Activated CD8-positive, alpha-beta memory T cell treated with anti-CD3 and anti-CD28 coated beads for 1 hour (primary cell): ENCODE measurements at regions not wholly inside any gene's neighbourhood (a gene's known extent, or its start where the extent isn't known, plus 50 kb on each side); places are given as distances from the start of the nearest gene placed in this dataset.
"Not testable (repeated sequence)": the region's sequence is repeated elsewhere in the genome, so short reads cannot be mapped to it uniquely, and the experiment has no call there.

Source experiments
- DNase-seq, 2 donors: peaks; one replicate each; pipeline ENCODE4 v3.0.0-alpha.2; 2020; ENCODE audit warnings: low read depth in 1 of 2; ENCODE audit errors: extremely low read depth in 1 of 2

DNA sequence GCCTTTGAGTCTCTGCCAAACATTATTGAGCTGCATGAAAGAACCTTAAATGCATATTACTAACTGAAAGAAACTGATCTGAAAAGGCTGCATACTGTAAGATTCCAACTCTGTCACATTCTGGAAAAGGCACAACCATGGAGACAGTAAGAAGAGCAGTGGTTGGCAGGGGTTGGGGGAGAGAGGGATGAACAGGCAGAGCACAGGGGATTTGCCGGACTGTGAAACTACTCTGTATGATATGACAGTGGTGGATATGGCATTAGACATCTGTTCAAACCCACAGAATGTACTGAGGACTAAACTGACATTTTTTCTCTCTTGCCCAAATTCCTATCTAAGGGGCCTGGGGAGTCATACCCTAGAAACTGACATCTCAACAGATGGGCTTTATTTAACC is 138.4 kb downstream of the KCNJ12 start:
- not testable (repeated sequence) for DNase-seq

DNA sequence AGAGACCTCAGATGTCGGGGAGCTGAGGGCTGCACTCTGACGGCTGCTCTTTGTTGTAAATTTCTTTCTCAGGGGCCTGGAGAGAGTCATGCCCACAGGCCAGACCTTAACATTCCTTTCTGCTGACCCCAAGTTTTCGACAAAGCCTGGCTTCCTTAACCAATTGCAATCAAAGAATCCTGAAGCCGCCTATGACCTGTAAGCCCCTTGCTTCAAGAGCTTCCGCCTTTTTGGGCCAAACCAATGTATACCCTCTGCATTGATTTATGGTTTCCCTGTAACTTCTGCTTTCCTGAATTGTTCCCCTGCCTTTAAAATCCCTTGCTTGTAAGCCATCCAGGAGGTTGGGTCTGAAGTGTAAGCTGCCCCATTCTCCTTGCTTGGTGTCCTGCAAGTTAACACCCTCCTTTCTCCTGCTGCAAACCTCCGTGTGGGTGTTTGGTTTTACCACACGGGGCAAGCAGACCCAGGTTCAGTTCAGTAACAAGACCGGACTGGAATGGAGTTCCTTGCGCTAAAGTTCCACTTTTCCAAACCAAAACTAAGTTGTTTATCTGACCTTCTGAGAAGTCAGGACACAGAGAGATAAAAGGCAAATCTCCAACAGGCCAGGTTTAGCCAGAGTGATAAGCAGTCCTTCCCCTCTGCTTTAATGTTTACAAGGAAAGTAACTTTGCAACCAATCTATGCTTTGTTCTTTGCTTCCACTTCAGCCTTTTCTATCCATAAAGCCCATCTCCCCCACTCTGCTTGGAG is 141.6 kb downstream of the KCNJ12 start:
- no peak for DNase-seq

DNA sequence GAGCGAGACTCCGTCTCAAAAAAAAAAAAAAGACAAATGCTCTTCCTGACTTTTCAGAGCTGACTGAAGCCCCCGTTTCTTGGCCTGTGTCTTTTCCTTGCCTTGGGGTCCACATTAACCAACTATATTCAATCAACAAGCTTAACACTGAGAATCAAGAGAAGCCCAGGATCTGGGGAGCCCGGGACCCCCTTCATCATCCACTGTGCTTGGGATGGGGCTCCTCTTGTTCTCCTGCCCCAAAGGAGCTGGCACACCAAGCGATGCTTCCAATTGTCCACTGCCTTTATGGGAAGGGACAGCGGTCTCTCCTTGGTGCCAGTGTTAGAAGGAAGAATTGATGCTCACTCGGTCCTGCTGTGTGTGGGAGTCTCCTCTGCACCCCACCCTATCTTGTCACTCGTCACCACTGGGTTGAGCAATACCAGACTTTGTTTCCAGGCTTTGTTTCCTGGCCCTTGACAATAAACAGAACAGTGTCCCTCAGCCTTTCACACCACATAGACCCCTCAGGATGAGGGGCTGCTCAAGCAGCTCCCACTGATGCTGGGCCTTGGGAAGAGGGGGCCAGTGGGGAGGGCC is 146.7 kb downstream of the KCNJ12 start:
- DNase-seq: no peak

DNA sequence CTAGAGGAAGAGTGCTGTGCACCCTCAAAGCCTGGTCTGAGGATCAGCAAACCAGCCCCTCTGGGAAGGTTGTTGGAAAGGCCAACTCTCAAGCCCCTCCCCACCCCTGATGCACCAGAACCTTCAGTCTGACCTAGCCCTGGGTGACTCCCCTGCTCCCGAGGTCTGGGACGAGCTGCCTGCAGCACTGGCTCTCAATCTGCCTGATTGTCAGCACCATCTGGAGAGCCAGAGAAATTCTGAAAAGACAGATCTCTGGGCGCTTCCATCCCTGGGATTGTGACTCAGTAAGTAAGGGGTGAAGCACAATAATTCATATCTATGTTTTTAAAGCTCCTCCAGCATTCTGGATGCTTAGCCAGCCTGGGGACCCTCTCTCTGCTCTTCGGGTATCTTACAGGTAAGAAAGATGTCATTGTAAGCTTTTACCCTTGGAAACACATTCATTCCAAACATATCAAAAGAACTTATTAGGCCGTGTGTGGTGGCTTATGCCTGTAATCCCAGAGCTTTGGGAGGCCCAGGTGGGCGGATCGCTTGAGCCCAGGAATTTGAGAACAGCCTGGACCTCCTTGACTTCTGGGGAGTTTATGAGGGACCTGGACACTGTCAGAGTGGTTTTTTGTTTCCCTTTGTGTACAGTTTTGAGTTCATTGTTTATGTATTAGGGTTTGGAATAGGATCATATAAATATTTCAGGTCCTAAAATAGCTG is 147.5 kb downstream of the KCNJ12 start:
- no peak for DNase-seq

DNA sequence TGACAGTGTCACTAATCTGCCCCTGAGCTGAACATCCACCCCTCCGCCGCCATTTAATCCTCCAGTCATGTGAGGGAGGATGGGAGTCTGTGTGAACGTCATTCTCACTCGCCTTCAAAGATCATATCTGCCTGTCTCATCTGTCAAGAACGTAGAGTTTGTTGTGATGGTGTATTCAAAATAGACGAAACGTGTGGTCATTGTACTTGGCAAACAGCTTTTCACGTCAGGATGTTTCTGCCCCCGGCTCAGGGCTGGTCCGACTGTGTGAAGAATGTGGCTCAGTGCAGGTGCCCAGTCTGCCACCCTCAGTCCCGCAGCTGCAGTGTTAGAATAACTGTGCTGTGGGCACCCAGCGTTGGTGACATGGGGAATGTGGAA is 148.0 kb downstream of the KCNJ12 start:
- DNase-seq: no peak

DNA sequence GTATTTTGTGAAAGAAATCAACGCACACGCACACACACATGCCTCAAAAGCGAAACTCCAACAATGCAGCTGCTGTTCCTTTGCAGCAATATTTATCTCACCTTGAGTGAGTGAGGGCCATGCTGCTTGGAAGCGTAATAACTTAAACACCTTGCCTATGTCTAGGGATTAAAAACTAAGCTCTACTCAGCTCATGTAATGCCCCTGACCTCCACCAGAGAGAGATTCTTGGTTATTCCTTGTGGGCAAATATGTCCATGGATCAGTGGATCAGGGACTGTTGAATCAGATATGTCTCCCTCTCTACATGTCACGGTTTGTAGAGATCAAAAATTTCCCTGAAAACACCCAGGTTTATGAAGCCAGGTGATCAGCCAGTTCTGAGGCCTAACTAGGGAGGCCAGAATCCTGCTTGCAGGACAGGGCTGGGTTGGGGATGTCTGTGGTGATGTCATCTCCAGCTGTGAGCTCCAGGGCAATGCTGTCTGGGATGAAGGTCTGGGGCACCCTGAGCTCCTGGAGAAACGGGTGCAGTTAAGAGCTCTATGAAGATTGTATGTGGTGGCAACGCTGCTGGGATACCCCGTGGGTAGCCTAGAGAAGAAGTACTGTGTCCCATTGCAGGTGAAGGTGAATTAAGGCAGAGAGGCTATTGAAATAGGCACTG is 149.4 kb downstream of the KCNJ12 start:
- no peak for DNase-seq

DNA sequence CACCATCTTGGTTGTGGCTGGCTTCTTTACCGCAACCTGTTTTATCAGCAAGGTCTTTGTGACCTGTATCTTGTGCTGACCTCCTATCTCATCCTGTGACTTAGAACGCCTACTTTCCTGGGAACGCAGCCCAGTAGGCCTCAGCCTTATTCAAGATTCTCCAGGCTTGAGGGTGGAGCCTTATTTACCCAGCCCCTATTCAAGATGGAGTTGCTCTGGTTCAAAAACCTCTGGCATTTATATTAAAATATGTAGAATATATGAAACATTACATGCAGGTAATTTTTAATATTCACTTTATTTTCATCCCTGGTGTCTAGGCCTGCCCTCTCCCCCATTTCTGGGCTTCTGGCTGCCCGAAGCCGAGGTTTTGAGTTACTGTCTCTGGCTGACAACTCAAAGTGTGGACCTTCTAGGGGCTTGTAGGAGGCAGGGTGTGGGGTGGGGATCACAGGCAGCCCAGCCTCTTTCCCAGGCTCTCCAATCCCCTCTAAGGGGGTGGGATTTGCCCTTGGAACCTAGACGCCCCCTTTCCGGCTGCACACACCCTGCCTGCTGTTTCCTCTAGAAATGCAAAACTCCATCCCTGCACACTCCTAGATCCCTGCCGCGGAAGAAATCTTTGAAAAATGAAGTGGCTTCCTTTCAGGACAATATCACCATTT is 152.0 kb downstream of the KCNJ12 start:
- DNase-seq: no peak

DNA sequence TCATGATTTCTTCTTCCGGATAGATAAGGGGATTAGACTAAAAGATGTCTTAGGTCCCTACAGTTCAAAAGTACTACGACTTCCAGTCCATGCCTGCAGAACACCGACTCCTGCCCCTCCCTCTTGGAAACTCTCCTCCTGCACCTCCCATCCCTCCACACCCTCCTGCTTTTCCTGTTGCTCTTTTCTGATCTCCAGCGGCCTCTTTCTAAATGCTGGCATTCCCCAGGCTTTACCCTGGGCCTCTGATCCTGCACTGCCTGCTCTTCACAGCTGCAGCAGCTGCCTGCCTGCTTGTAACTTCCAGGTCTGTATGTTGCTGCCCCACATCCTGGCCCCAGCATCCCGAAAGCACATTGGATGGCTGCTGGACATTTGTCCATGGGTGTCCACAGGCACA is 154.2 kb downstream of the KCNJ12 start:
- DNase-seq: no peak

DNA sequence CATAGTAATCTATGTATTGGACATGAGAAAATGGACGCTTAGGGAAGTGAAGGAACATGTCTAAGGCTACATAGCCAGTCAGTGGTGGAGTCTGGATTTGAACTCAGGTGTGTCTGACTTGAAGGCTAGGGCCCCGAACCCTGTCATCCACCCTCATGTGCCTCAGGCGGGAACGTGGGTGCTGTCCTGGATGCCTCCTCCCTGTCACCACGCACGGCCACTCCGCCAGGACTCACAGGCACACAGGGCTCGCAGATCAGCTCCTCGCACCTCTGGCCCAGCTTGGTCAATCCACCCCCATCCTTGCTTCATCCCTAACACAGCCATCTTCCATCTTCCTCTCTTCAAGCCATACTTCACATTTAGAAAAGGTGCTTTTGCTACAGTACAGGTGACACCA is 154.7 kb downstream of the KCNJ12 start:
- no peak for DNase-seq

DNA sequence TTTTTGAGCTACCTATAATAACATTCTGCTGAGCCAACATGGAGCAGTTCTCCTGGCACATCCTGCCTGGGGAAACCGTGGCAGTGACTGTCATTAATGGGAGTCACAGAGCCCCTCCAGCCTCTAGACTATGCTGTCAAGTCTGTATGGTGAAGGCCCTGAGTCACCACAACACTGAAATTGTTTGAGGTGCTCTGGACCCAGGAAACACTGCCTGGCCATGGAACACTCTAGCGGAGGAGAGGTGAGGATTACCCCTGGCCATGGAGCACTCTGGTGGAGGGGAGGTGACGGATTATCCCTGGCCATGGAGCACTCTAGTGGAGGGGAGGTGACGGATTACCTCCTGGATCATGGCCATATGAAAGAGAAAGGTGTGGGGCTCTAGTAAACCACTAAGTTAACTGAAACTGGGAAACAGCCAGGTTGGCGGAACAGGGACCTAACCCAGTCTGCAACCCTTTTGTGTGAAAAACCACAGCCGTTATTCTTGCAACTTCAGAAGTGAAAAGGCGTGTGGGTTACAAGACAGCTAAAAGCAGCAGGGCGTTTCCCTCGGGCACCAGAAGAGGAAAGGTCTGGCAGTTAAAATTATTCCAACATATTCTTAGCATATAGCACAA is 156.7 kb downstream of the KCNJ12 start:
- no peak for DNase-seq

DNA sequence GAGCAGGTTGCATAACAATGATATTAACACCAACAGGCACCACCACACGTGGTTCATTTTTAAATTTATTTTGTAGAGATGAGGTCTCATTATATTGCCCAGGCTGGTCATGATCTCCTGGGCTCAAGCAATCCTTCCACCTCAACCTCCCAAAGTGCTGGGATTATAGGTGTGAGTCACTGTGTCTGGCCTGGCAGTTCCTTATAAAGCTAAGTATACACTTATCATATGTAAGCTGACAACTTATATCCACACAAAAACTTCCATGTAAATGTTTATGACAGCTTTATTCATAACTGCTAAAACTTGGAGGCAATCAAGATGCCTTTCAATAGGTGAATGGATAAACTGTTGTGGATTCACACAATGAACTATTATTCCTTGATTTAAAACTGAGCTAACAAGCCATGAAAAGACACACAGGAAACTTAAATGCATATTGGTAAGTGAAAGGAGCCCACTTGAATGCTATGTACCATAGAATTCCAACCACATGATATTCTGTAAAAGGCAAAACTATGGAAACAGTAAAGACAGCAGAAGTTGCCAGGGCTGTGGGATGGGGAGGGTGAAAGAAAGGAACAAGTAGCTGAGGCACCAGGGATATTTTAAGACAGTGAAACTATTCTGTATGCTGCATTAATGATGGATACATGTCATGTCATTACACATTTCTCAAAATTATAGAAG is 156.5 kb upstream of the KCNJ18 start:
- DNase-seq: no peak

DNA sequence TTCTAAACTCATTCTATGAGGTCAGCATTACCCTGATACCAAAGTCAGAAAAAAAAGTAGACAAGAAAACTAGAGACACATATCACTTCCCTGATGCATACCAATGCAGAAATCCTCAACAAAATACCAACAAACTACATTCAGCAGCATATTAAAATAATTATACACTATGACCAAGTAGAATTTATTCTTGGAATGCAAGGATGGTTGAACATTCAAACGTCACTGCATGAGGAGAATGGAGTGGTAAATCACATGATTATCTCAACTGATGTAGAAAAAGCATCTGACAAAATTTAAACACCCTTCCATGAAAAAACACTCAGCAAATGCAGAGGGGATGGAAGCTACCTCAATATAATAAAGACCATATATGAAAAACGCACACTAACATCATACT is 155.0 kb upstream of the KCNJ18 start:
- no peak for DNase-seq

DNA sequence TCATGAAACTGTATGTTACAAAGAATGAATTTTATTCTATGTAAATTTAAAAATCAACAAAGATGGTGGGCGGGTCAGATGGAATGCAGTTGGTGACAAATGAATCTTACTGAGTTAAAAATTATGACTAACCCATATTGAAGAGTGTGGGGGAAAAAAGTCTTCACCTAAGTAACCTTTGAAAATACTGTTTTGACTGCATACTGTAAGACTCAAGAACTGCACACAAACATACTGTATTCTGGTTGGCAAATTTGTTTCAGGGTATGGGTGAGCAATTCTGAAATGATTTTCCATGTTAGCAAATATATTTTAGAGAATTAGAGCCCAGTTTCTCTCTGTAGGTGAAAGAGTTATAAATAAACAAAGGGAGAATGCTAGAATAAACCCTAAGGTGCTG is 153.7 kb upstream of the KCNJ18 start:
- no peak for DNase-seq

DNA sequence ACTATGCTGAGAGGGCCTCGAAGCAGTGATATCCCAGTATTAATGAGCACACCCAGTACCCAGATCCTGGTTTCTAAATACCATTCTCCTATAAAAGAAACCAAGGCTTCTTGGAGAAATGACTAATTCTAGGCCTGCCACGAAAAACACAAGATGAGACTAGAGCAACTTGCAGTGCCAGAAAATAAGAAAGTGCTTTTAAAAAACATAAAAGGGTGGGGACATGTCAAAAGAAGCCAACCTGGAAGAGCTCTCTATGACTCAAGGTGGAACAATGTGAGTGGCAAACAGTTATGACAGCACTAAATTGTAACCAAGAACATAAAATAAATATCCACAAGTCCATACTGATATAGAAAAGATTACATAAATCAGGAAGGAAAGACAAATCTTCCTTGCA is 153.2 kb upstream of the KCNJ18 start:
- no peak for DNase-seq

DNA sequence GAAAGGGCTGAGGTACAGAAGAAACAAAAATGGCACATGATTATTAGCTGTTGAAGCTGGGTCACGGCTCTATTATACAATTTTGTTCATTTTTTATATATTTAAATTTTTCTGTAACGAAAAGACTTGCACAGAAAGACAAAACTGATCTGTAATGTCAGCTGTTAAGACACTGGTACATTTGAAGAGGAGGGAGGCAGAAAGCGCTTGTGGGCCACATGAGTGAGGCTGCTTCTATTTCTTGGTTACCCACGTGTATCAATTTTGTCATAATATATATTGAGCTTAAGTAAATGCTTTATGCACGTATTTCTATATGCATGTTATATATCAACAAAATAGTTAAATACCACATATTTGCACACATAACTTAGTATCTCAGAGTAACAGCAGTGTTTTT is 151.8 kb upstream of the KCNJ18 start:
- no peak for DNase-seq

DNA sequence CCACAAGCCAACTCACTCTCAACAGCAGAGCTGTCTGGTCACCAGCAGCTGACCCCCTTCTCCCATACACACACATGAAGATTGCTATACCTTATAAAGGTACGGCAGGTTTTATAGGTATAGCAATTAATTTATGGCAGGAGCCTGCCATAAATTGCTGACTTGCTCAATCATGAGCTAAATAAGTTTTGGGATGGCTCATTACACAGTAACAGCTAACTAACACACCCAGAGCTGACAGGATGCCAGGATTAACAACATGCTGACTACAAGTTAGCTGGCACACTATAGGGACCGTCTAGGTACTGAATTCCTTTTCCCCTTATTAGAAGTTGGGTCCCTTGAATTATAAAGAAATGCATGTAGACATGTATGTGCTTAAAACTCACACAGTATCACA is 150.3 kb upstream of the KCNJ18 start:
- no peak for DNase-seq

DNA sequence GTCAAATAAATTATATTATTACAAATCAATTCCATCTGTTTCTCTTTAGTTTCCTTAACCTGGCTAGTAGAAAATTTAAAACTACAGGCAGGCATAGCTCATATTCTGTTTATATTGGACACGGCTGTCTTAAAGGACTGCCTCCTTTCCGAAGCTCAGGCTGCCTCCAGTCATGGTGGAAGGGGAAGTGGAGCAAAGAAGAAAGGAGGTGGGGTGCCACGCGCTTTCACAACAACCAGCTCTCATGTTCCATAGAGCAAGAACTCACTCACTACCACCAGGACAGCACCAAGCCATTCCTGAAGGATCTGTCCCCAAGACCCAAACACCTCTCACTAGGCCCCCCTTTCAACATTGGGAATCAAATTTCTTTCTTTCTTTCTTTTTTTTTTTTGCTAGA is 149.3 kb upstream of the KCNJ18 start:
- no peak for DNase-seq

DNA sequence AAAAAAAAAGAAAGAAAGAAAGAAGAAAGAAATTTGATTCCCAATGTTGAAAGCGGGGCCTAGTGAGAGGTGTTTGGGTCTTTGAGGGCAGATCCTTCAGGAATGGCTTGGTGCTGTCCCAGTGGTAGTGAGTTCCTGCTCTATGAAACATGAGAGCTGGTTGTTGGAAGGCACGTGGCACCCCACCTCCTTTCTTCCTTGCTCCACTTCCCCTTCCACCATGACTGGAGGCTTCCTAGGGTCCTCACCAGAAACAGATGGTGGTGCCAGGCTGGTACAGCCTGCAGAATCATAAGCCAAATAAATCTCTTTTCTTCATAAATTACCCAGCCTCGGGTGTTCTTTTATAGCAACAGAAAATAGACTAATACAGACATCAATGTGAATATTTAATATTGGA is 147.3 kb upstream of the KCNJ18 start:
- DNase-seq: no peak

DNA sequence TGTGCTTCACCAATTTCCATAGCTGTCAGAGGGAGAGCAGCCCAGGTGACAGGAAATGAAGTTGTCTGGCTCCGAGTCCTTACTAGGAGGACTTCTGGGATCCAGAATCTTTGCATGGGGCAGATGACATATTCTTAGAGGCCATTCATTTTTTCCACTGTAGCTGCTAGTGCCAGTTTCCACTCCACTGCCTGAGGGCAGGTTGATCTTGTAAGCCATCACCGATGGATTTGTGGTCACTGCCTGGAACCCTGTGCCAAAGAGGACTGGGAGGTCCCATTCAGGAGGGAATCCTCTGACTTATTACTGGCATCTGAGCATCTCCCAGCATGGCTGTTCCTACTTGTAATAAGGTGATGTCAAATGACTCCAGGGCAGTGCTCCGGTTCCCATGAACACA is 144.1 kb upstream of the KCNJ18 start:
- no peak for DNase-seq

DNA sequence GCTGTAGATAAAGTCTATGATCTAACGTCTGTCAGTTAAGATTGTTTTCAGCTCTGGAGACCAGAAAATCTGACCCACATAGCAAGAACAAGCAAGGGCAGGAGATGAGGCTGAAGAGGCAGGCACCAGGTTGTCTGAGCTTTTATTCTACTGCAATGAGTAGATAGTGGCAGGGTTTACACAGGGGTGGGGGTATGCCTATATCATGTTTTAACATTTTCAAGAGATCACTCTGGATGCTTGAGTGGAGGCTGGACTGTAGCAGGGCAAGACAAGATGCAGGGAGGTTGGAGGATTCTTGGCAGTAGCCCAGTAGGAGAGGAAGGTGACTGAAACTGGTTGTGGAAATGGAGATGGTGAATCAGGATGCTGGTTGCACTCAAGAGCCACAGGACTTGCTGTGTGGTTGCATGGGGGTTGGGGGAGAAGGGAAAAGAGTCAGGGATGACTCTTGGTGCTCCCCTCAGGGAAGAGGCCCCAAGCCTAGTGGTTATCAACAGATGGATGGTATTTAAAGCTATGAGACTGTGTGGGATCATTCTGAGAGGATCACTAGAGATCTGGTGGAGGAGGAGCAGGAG is 143.1 kb upstream of the KCNJ18 start:
- DNase-seq: no peak
